Chondrocyte (in vitro differentiated cells): ENCODE measurements at regions not wholly inside any gene's neighbourhood (a gene's known extent, or its start where the extent isn't known, plus 50 kb on each side); places are given as distances from the start of the nearest gene placed in this dataset.

ENCODE experiments used
- DNase-seq: peaks from one replicate; pipeline ENCODE4 v3.0.0; 2021; ENCODE audit warnings: mixed read lengths, low spot score
- H3K27ac Mint-ChIP-seq: one replicate; pipeline ENCODE4 v1.8.0; 2021; ENCODE audit warnings: mild to moderate bottlenecking, moderate library complexity, mixed read lengths; ENCODE audit not compliant: unreplicated experiment
- H3K27me3 Mint-ChIP-seq: 2 replicates; pipeline ENCODE4 v1.8.0; 2021; ENCODE audit warnings: low read depth, mixed read lengths
- H3K36me3 Mint-ChIP-seq: 2 replicates; pipeline ENCODE4 v1.8.0; 2021; ENCODE audit warnings: low read depth, mixed read lengths
- H3K4me1 Mint-ChIP-seq: 2 replicates; pipeline ENCODE4 v1.8.0; 2021; ENCODE audit warnings: low read depth, mild to moderate bottlenecking, mixed read lengths
- H3K4me3 Mint-ChIP-seq: one replicate; pipeline ENCODE4 v1.8.0; 2021; ENCODE audit warnings: mild to moderate bottlenecking, moderate library complexity, mixed read lengths; ENCODE audit not compliant: unreplicated experiment
- H3K9me3 Mint-ChIP-seq: 2 replicates; pipeline ENCODE4 v1.8.0; 2021; ENCODE audit warnings: low read depth, mixed read lengths
- TF ChIP-seq, protein P1 (sequence below): fragments of 200-600 bp; sonication (generic); IDR thresholded peaks from 2 replicates; pipeline ENCODE4 v1.5.0; 2021; ENCODE audit warnings: antibody characterized with exemption, mild to moderate bottlenecking, moderate library complexity

DNA sequence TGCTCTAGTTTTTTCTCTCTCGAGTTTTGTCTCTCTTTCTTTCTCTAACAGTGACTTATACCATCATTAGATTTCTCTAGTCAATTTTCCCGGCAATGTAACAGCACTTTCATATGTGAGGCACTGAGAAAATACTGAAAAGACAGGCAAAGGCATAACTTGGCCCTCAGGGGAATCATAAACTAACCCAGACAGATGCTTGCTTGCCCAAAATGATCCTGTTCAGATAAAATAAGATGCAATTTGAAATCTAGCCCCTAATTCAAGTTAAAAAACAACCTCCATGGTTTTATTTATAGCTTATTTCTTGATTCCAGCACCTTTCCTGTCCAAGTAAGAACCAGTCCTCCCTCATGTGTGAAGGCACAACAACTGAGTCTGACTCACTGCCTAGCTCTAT is 294.6 kb downstream of the GAS1 start:
- H3K9me3 Mint-ChIP-seq: peaks cover 5% of the 10 kb centered on the region
- no peaks in the 10 kb centered on the region for H3K27me3 Mint-ChIP-seq
- H3K4me3 Mint-ChIP-seq: no peak overlapping the region
- H3K27ac Mint-ChIP-seq: no peak overlapping the region
- no peaks in the 10 kb centered on the region for H3K4me1 Mint-ChIP-seq
- no peak for DNase-seq
- no peaks in the 10 kb centered on the region for H3K36me3 Mint-ChIP-seq
- TF ChIP-seq, protein P1, sequence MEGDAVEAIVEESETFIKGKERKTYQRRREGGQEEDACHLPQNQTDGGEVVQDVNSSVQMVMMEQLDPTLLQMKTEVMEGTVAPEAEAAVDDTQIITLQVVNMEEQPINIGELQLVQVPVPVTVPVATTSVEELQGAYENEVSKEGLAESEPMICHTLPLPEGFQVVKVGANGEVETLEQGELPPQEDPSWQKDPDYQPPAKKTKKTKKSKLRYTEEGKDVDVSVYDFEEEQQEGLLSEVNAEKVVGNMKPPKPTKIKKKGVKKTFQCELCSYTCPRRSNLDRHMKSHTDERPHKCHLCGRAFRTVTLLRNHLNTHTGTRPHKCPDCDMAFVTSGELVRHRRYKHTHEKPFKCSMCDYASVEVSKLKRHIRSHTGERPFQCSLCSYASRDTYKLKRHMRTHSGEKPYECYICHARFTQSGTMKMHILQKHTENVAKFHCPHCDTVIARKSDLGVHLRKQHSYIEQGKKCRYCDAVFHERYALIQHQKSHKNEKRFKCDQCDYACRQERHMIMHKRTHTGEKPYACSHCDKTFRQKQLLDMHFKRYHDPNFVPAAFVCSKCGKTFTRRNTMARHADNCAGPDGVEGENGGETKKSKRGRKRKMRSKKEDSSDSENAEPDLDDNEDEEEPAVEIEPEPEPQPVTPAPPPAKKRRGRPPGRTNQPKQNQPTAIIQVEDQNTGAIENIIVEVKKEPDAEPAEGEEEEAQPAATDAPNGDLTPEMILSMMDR: no peak

DNA sequence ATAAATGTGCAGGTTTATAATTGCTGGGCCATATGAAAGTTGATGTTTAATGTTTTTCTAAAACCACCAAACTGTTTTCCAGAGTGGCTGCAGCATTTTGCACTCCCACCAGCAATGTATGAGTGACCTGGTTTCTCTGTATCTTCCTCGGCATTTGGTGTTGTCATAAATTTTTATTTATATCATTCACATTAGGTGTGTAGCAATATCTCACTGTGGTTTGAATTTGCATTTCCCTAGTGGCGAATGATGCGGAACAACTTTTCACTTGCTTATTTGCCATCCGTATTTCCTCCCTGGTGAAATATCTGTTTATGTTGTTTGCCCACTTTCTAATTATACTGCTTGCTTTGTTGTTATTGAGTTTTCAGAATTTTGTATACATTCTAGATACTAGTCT is 295.7 kb upstream of the TUT7 start:
- DNase-seq: no peak
- TF ChIP-seq, protein P1: no peak
- no peaks in the 10 kb centered on the region for H3K27me3 Mint-ChIP-seq
- no peak overlapping the region for H3K27ac Mint-ChIP-seq
- no peaks in the 10 kb centered on the region for H3K4me1 Mint-ChIP-seq
- H3K4me3 Mint-ChIP-seq: no peak overlapping the region
- no peaks in the 10 kb centered on the region for H3K9me3 Mint-ChIP-seq
- no peaks in the 10 kb centered on the region for H3K36me3 Mint-ChIP-seq

DNA sequence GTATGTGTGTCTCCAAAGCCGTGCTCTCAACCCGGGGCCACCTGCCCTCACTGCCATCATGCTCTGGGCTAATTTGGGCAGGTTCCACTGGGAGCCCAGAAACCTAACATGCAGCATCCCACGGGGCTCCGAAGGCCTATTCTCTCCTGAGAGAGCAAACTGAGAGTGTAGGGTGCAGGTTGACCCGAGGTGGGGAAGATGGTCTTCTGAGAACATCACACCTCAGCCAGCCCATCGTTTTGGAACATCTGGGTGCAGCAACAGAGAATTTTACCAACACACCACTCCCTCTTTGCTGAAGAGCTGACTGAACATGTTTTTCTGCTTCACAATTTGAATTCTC is 294.6 kb upstream of the TUT7 start:
- TF ChIP-seq, protein P1: no peak
- Mint-ChIP-seq H3K9me3 (no peaks in the 10 kb centered on the region), H3K36me3 (no peaks in the 10 kb centered on the region), H3K4me1 (no peaks in the 10 kb centered on the region), H3K27me3 (no peaks in the 10 kb centered on the region), H3K4me3 (no peak overlapping the region), H3K27ac (no peak overlapping the region)
- no peak for DNase-seq

DNA sequence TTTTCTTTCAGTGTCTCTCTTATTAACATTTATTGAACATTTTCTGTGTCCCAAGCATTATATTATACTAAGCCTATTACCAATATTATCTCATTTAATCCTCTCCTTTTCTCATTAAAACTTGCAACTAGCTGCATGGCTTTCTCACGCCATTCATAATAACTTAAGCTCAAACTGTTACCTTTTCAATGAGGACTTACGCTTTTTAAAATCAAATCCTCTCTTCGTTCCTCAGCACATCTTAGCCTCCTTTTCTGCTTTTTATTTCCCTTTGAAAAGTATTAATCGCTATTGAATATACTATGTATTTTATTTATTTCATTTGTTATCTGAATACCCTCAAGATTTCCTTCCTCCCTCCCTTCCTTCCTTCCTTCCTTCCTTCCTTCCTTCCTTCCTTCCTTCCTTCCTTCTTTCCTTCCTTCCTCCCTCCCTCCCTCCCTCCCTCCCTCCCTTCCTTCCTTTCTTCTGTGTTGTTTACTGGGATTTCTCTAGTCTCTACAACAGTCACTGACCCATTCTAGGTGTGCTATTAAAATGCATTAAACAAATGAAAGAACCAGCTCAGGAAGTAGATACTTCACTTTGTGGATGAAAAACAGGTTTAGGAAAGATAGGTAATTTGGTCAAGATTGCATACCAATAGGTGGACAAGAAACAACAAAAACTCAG is 294.1 kb upstream of the TUT7 start:
- TF ChIP-seq, protein P1: no peak
- Mint-ChIP-seq H3K4me3 (no peak overlapping the region), H3K9me3 (no peaks in the 10 kb centered on the region), H3K4me1 (no peaks in the 10 kb centered on the region), H3K27ac (no peak overlapping the region), H3K27me3 (no peaks in the 10 kb centered on the region), H3K36me3 (no peaks in the 10 kb centered on the region)
- no peak for DNase-seq

DNA sequence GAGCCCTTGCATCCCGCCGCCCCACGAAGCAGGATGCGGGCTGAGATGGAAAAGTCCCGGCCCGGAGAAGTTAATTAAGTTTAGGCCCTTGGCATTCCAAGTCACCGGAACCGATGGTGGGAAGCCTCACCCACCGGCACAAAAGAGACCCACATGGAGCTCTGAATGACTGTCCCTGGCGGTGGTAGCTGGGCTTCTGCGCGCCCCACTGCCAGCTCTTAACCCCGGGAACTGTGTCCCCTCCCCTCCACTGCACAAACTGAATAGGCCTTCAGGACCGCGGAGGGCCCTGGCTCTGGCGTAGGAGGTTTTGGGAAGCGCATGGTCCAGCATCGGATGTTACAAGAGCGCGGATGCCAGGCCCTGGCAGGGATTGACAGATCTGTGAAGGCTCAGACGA is 291.1 kb upstream of the TUT7 start:
- H3K9me3 Mint-ChIP-seq: no peaks in the 10 kb centered on the region
- H3K36me3 Mint-ChIP-seq: no peaks in the 10 kb centered on the region
- no peak overlapping the region for H3K27ac Mint-ChIP-seq
- H3K27me3 Mint-ChIP-seq: no peaks in the 10 kb centered on the region
- H3K4me3 Mint-ChIP-seq: no peak overlapping the region
- no peak for DNase-seq
- H3K4me1 Mint-ChIP-seq: no peaks in the 10 kb centered on the region
- TF ChIP-seq, protein P1: no peak
